ENCODE measurements at regions not wholly inside any gene's neighbourhood (a gene's known extent, or its start where the extent isn't known, plus 50 kb on each side); places are given as distances from the start of the nearest gene placed in this dataset.

DNA sequence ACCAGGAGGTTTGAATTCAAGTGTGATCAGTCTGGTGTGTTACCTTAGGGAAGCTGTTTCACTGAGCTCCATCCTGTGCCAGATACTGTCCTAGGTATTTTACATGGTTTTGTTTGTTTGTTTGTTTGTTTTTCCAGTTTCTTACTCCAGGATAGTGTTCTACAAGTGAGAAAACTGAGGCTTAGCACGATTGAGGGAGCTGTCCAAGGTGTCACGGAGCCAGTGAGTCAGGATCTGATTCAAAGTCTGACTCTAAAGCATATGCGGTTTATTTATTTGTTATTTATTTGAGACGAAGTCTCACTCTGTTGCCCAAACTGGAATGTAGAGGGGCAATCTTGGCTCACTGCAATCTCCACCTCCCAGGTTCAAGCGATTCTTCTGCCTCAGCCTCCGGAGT, 79.7 kb upstream of the GNG2 start:
- Histone ChIP-seq H3K27ac (ENCODE audit: low read depth, low read length) (no peak overlapping the region), H3K4me3 (ENCODE audit: low read depth in 1 of 2, low read length in 2 of 2) (no peak overlapping the region), H3K4me1 (ENCODE audit: insufficient read depth, low read length) (peaks cover 7% of the 10 kb centered on the region), H3K27me3 (ENCODE audit: control insufficient read depth in 1 of 2, insufficient read depth in 2 of 2, low read length in 2 of 2) (no peaks in the 10 kb centered on the region), H3K9ac (ENCODE audit: low read length) (no peak overlapping the region), H3K36me3 (ENCODE audit: insufficient read depth, low read length) (no peaks in the 10 kb centered on the region), H3K9me3 (ENCODE audit: low read length) (no peaks in the 10 kb centered on the region)

DNA sequence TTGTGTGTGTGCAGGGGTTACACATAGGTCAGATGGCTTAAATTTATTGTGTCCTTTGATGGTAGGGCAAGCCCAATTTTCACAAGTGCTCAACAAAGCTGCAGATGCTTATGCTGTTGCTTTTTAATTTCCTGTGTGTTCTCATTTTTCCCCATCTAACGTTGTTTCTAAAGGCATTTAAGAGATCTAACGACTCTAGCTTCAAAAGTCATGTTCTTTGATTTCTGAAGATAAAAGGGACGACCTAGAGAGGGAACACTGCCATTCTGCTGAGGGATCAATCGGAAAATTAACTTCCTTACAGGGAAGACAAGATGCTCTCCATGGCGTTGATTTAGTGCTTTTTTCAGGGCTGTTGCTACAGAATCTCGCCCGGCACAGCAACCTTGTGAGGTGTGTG, 79.0 kb upstream of the GNG2 start:
- Histone ChIP-seq H3K9me3 (ENCODE audit: low read length) (no peaks in the 10 kb centered on the region), H3K4me3 (ENCODE audit: low read depth in 1 of 2, low read length in 2 of 2) (no peak overlapping the region), H3K9ac (ENCODE audit: low read length) (no peak overlapping the region), H3K27me3 (ENCODE audit: control insufficient read depth in 1 of 2, insufficient read depth in 2 of 2, low read length in 2 of 2) (no peaks in the 10 kb centered on the region), H3K27ac (ENCODE audit: low read depth, low read length) (no peak overlapping the region), H3K36me3 (ENCODE audit: insufficient read depth, low read length) (no peaks in the 10 kb centered on the region), H3K4me1 (ENCODE audit: insufficient read depth, low read length) (peaks cover 7% of the 10 kb centered on the region)

DNA sequence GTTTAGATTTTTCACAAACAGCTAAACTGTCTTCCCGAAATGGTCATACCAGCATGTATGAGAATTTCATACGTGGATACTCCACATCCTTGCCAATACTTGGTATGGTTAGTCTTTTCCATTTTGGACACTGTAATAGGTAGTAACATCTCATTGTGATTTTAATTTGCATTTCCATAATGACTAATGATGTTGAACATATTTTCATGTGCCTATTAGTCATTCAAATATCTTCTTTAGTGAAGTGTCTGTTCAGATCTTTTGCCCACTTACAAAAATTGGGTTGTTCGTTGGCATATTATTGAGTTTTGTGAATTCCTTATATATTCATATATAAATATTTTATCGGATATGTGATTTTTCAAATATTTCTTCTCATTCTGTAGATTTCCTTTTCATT, 78.0 kb upstream of the GNG2 start:
- no peaks in the 10 kb centered on the region for H3K9me3 ChIP-seq (ENCODE audit: low read length)
- no peak overlapping the region for H3K4me3 ChIP-seq (ENCODE audit: low read depth in 1 of 2, low read length in 2 of 2)
- no peaks in the 10 kb centered on the region for H3K27me3 ChIP-seq (ENCODE audit: control insufficient read depth in 1 of 2, insufficient read depth in 2 of 2, low read length in 2 of 2)
- H3K9ac ChIP-seq (ENCODE audit: low read length): no peak overlapping the region
- no peaks in the 10 kb centered on the region for H3K36me3 ChIP-seq (ENCODE audit: insufficient read depth, low read length)
- H3K4me1 ChIP-seq (ENCODE audit: insufficient read depth, low read length): peaks cover 7% of the 10 kb centered on the region
- H3K27ac ChIP-seq (ENCODE audit: low read depth, low read length): no peak overlapping the region

DNA sequence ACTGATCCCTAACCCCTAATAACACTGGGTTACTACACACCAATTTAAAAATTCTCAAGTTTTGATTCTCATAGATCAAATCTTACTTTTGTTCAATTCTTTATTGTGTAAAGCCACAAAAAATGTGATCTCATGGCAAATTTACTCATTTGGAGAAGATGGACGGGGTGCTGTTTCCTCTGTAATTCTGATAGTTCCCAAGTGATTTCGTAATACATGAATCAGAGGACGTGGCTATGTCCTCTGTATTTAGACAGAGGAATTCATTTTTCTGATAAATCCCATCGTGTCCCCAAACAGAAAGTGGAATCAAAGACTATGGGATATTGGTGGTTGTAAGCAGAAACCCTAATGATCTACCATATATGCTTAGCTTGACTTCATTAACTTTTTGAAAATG, 76.6 kb upstream of the GNG2 start:
- no peak overlapping the region for H3K27ac ChIP-seq (ENCODE audit: low read depth, low read length)

DNA sequence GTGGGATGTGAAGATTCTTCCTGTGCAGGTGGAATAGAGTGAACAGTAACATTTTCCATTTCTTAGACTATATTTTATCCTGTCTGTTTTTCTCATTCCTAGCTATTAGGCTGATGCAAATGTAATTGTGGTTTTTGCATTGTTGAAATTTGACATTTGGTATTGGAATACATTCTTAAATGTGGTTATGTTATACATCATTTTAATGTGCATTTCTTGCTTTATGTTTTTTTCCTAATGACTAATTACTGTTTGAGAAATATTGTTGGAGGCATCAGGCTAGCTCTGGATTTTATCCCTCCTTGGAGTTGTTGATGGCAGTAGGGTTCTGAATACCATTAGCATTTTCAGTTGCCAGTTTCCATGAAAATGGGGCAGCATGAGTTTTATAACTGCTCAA, 75.9 kb upstream of the GNG2 start:
- Histone ChIP-seq H3K36me3 (ENCODE audit: insufficient read depth, low read length) (no peaks in the 10 kb centered on the region), H3K4me3 (ENCODE audit: low read depth in 1 of 2, low read length in 2 of 2) (no peak overlapping the region), H3K9ac (ENCODE audit: low read length) (no peak overlapping the region), H3K4me1 (ENCODE audit: insufficient read depth, low read length) (peaks cover 7% of the 10 kb centered on the region), H3K27me3 (ENCODE audit: control insufficient read depth in 1 of 2, insufficient read depth in 2 of 2, low read length in 2 of 2) (no peaks in the 10 kb centered on the region), H3K27ac (ENCODE audit: low read depth, low read length) (no peak overlapping the region), H3K9me3 (ENCODE audit: low read length) (no peaks in the 10 kb centered on the region)

More for the DNA sequence above, 76.6 kb upstream of the GNG2 start:
- Histone ChIP-seq H3K9ac (ENCODE audit: low read length) (no peak overlapping the region), H3K36me3 (ENCODE audit: insufficient read depth, low read length) (no peaks in the 10 kb centered on the region), H3K4me1 (ENCODE audit: insufficient read depth, low read length) (peaks cover 7% of the 10 kb centered on the region), H3K4me3 (ENCODE audit: low read depth in 1 of 2, low read length in 2 of 2) (no peak overlapping the region), H3K27me3 (ENCODE audit: control insufficient read depth in 1 of 2, insufficient read depth in 2 of 2, low read length in 2 of 2) (no peaks in the 10 kb centered on the region), H3K9me3 (ENCODE audit: low read length) (no peaks in the 10 kb centered on the region)

DNA sequence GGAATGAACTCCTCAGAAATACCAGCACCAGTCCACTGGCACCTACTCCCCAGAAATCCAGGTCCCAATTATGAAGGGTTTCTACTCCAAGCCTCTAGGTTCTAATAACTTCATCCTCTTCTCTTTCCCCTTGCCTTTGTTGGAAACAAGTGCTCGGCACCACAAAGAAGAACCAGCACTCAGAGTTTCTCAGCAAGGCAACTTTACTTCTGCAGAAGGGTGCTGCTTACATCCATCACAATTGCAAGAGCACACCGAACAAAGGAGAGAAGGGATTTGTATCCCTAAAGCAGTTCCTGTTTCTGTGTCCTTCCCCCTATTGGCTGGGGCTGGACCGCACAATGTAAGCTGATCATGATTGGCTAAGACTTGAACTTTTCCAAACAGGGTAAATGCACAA, 74.2 kb upstream of the GNG2 start:
- H3K4me3 ChIP-seq (ENCODE audit: low read depth in 1 of 2, low read length in 2 of 2): no peak overlapping the region
- H3K27me3 ChIP-seq (ENCODE audit: control insufficient read depth in 1 of 2, insufficient read depth in 2 of 2, low read length in 2 of 2): no peaks in the 10 kb centered on the region
- H3K27ac ChIP-seq (ENCODE audit: low read depth, low read length): no peak overlapping the region
- H3K36me3 ChIP-seq (ENCODE audit: insufficient read depth, low read length): no peaks in the 10 kb centered on the region
- H3K9me3 ChIP-seq (ENCODE audit: low read length): no peaks in the 10 kb centered on the region
- H3K4me1 ChIP-seq (ENCODE audit: insufficient read depth, low read length): peaks cover 3% of the 10 kb centered on the region
- no peak overlapping the region for H3K9ac ChIP-seq (ENCODE audit: low read length)

DNA sequence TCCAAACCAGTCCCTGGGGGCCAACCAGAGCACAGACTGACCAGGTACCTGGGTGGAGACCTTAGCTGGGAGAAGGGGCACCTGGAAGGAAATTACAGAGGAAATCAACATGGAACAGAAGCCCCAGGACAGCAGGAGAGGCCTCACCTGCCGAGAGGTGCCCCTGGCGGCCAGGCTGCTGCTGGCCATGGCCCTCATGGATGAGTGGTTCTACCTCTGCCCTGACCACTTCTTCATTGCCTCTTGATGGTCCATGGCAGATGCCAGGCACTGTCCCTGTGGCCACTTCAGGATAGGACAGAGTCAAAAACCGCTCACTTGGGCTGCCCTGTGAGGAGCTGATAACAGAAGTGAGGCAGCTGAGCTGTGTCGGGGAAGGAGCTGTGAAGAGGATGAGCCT, 73.1 kb upstream of the GNG2 start:
- Histone ChIP-seq H3K9me3 (ENCODE audit: low read length) (no peaks in the 10 kb centered on the region), H3K4me1 (ENCODE audit: insufficient read depth, low read length) (peaks cover 14% of the 10 kb centered on the region), H3K27me3 (ENCODE audit: control insufficient read depth in 1 of 2, insufficient read depth in 2 of 2, low read length in 2 of 2) (no peaks in the 10 kb centered on the region), H3K27ac (ENCODE audit: low read depth, low read length) (no peak overlapping the region), H3K36me3 (ENCODE audit: insufficient read depth, low read length) (no peaks in the 10 kb centered on the region), H3K9ac (ENCODE audit: low read length) (no peak overlapping the region), H3K4me3 (ENCODE audit: low read depth in 1 of 2, low read length in 2 of 2) (no peak overlapping the region)

DNA sequence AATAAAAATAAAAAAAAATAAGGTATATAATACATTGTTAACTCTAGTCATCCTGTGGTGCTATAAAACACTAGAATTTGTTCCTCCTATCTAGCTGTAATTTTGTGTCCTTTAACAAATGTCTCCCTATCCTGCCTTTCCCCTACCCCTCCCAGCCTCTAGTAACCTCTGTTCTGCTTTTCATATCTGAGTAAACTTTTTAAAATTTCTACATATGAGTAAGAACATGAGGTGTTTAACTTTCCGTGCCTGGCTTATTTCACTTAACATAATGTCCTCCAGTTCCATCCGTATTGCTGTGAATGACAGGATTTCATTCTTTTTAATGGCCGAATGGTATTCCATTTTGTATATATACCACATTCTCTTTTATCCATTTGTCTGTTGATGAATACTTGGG, 71.3 kb upstream of the GNG2 start:
- Histone ChIP-seq H3K4me3 (ENCODE audit: low read depth in 1 of 2, low read length in 2 of 2) (no peak overlapping the region), H3K4me1 (ENCODE audit: insufficient read depth, low read length) (peaks cover 24% of the 10 kb centered on the region), H3K27ac (ENCODE audit: low read depth, low read length) (no peak overlapping the region), H3K27me3 (ENCODE audit: control insufficient read depth in 1 of 2, insufficient read depth in 2 of 2, low read length in 2 of 2) (no peaks in the 10 kb centered on the region), H3K9ac (ENCODE audit: low read length) (no peak overlapping the region), H3K9me3 (ENCODE audit: low read length) (no peaks in the 10 kb centered on the region), H3K36me3 (ENCODE audit: insufficient read depth, low read length) (no peaks in the 10 kb centered on the region)

DNA sequence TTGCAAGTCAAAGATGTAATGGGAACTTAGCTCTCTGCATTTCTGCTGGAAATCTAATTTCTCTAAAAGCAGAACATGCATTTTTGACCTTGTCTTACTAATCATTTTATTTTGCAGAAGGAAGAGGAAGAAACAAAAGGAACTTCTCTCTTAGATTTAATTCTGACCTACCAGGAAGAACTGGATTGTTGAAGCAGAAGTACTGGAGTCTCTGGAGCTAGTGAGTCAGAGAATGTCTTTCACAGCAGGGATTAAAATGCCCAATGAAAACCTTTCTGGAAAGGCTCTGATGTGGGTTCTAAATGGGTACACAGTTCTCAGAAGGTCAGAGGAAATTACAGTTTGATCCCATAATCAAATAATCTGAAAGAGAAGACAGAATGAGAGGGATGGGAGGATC, 70.8 kb upstream of the GNG2 start:
- no peak overlapping the region for H3K27ac ChIP-seq (ENCODE audit: low read depth, low read length)
- no peaks in the 10 kb centered on the region for H3K9me3 ChIP-seq (ENCODE audit: low read length)
- H3K4me1 ChIP-seq (ENCODE audit: insufficient read depth, low read length): peaks cover 24% of the 10 kb centered on the region
- H3K9ac ChIP-seq (ENCODE audit: low read length): no peak overlapping the region
- no peak overlapping the region for H3K4me3 ChIP-seq (ENCODE audit: low read depth in 1 of 2, low read length in 2 of 2)
- H3K36me3 ChIP-seq (ENCODE audit: insufficient read depth, low read length): no peaks in the 10 kb centered on the region
- no peaks in the 10 kb centered on the region for H3K27me3 ChIP-seq (ENCODE audit: control insufficient read depth in 1 of 2, insufficient read depth in 2 of 2, low read length in 2 of 2)

DNA sequence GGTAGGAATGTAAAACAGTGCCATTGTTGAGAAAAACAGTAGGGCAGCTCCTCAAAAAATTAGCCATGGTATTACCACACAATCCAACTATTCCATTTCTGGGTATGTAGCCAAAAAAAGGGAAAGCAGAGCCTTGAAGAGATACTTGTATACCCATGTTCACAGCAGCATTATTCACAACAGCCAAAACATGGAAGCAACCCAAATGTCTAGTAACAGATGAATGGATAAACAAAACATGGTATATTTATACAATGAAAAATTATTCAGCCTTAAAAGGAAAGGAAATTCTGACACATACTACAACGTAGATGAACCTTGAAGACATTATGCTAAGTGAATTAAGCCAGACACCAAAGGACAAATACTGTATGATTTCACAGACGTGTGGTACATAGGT, 67.6 kb upstream of the GNG2 start:
- Histone ChIP-seq H3K27me3 (ENCODE audit: control insufficient read depth in 1 of 2, insufficient read depth in 2 of 2, low read length in 2 of 2) (no peaks in the 10 kb centered on the region), H3K9me3 (ENCODE audit: low read length) (no peaks in the 10 kb centered on the region), H3K4me3 (ENCODE audit: low read depth in 1 of 2, low read length in 2 of 2) (no peak overlapping the region), H3K27ac (ENCODE audit: low read depth, low read length) (peak overlapping the region; percentile 39), H3K4me1 (ENCODE audit: insufficient read depth, low read length) (peaks cover 24% of the 10 kb centered on the region), H3K36me3 (ENCODE audit: insufficient read depth, low read length) (no peaks in the 10 kb centered on the region), H3K9ac (ENCODE audit: low read length) (peak overlapping the region; percentile 2)

DNA sequence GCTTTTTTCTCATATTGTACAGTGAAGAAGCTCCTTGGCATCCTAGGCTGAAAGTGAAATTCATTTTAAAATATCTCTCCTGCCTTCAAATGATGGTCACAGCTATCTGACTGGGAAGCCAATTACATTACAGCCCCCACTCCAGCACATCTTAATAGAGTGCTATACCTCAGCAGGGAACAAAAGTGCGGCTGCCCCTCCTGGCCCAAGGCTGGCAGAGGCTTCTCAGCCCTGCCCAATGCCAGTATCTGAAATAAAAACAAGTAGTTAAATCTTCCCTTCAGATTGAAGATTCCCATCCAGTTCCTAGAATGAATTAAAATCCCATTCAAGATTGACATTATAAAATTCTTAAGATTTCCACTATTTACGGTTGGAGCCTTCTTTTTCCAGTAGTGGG, 54.9 kb upstream of the GNG2 start:
- H3K4me3 ChIP-seq (ENCODE audit: low read depth in 1 of 2, low read length in 2 of 2): no peak overlapping the region
- no peak overlapping the region for H3K27ac ChIP-seq (ENCODE audit: low read depth, low read length)
- H3K9ac ChIP-seq (ENCODE audit: low read length): no peak overlapping the region
- no peaks in the 10 kb centered on the region for H3K36me3 ChIP-seq (ENCODE audit: insufficient read depth, low read length)
- no peaks in the 10 kb centered on the region for H3K27me3 ChIP-seq (ENCODE audit: control insufficient read depth in 1 of 2, insufficient read depth in 2 of 2, low read length in 2 of 2)
- peaks cover 30% of the 10 kb centered on the region for H3K4me1 ChIP-seq (ENCODE audit: insufficient read depth, low read length)
- no peaks in the 10 kb centered on the region for H3K9me3 ChIP-seq (ENCODE audit: low read length)

DNA sequence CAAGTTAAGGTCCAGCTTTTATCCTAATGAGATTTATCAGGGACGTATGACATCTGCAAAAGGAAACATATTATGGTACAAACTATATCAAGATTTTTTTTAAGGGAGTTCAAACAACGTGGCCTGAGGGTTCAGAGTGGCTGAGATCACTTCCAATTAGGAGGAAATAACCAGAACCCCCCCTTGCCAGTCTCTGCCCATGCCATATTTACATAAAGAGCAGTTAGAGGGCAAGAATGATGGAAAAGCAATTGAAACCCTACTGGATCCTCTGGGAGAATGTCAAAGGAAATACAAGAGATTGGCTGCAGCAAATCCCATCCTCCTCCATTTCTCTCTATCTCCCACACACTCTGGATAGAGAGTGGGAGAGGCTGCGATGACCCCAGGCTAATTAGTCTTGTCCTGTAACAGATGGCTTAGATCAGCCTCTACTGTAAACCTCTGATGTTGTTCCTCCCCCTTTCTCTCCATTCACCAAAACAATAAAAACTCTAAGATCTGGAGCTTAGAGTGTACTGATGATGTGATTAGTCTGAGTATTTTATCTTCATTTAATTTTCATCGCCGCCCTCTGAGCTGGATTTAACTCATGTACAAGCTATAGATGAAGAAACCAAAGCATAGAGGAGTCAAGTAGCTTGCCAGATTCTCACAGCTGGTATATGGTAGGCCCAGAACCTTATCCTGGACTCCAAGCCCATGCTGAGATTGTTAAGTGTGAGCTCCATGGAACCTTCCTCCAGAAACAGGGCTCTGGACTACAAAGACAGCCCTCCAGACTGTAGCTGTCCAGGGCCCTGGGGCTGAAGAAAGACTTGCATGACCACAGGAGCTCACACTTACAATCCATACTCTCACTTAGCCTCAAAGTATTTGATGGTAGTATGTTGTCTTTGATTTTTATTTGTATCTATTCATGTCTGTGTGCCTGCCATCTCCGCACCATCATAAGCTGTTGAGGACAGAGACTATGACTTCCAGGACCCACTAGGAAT, 54.1 kb upstream of the GNG2 start:
- no peaks in the 10 kb centered on the region for H3K27me3 ChIP-seq (ENCODE audit: control insufficient read depth in 1 of 2, insufficient read depth in 2 of 2, low read length in 2 of 2)
- peaks cover 30% of the 10 kb centered on the region for H3K4me1 ChIP-seq (ENCODE audit: insufficient read depth, low read length)
- H3K4me3 ChIP-seq (ENCODE audit: low read depth in 1 of 2, low read length in 2 of 2): no peak overlapping the region
- no peaks in the 10 kb centered on the region for H3K36me3 ChIP-seq (ENCODE audit: insufficient read depth, low read length)
- no peaks in the 10 kb centered on the region for H3K9me3 ChIP-seq (ENCODE audit: low read length)
- H3K9ac ChIP-seq (ENCODE audit: low read length): no peak overlapping the region
- H3K27ac ChIP-seq (ENCODE audit: low read depth, low read length): peak overlapping the region; percentile 1
